SIG-M5 treated with dmso at 0.1 percent for 504 hours (cell line): ENCODE measurements at regions not wholly inside any gene's neighbourhood (a gene's known extent, or its start where the extent isn't known, plus 50 kb on each side); places are given as distances from the start of the nearest gene placed in this dataset.

Source experiments
- DNase-seq: peaks from one replicate; lab custom pipeline; 2025; ENCODE audit not compliant: unreplicated experiment; lab: John Stamatoyannopoulos, UW

DNA sequence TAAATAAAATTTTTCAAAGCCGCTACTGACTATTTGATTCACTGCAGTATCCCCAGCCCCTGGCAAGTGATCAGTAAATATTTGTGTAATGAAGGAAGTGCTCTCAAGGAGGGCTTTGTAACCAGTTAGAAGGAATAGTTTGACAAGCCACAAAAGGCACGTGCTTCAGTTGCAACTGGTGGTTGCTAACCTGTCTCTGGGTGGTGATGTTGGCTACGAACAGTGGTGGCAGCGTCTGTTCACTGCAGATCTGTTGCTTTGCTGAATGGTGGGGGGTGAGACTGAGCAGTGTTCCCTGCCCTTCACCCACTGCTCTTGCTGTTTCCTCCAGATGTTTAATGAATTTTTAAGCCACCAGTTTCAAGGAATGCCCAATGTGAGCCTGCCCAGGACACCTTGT lies 73.9 kb upstream of the SIX2 start:
- DNase-seq, result peak; percentile 16

DNA sequence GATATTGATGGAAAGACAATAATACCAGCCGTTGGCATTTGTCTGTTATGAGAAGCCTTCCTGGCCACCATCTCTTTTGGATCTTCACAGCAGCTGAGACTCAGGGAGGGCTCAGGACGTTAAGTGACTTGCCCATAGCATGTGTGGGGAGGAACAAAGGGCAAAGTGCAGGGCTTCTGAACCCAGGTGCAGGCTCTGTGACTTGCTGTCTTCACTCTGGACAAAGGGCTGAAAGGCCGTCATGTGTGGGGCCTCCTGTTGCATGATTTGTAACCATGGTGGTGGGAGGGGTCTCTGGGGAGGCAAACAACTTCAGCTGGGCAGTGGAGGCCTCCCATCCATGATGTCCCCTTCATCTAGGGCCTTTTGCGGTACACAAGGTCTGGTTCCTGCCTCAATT lies 65.5 kb upstream of the SIX2 start:
- DNase-seq, result no peak

DNA sequence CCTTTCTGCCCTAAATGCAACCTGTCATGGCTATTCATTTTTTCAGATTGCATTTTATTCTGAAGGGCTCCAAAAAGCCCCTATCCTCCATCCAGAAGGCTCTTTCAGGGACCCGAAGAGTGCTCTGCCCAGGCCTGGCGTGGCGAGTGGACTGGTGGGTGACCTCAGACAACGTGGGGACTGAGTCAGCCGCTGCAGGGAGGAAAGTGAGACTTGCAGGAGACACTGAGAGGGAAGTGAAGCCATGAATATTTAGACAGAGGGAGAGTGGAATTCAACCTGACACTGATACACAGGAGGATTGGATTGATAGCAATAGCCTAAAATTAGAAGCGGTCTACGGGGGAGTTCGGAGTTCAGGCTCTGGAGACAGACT lies 63.6 kb upstream of the SIX2 start:
- DNase-seq, result no peak

DNA sequence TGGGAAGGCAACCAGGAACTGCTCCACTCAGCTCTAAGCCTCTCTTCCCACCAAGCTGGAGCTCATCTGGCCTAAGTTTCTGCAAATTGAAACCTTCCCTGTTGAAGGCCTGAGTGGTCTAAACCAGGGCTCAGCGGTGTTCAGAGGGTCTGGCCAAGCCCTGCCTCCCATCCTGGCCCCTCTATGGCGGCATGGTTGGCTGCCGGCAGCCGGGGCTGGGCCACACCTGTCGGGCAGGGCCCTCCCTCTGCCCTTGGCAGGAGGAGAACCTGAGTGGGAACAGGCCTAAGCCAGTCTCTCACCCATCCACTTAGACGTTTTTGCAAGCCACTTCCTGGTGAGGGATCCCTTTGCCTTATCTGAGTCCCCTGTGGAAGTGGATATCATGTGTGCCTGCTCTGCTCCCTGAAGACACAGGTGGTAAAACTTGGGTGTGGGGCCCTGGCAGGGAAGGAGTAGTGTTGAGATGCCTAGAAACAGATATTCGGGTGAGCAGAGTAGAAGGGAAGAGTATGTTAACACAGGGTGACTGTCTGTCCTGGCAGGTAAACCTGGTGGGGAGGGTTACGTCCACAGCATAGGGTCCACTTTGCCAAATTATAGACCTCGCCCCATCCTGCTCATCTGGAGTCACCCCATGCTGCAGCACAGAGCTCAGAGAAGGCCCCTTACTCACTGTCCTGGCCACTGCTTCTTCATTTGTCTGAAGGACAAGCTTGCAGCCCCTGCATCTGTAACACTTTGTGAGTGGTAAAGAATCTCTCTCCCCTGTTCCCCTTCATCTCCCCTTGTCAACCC lies 63.0 kb upstream of the SIX2 start:
- DNase-seq, result no peak

DNA sequence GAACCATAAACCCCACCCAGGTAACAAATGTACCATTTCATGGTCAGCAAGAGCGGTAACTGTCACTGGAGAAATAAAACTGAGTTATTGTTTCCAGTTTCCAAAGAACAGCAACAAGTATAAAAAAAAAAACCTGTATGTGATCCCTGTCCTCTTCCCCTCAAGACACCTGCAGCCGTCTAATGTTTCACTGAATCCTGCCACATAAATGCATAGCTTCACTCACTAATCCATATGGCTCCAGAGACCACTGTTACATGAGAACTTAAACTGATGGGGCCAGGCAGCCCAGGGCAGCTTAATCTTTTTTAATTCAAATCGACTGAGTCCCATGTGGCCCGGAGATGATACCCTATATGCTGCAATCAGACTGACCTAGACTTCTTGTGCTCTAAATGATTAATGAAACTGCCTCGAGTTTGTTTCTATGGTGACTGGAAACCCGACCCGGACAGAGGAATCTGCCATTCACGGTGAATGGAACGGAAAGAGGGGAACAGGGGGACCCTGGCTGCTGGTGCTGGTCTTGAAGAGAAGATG lies 60.9 kb upstream of the SIX2 start:
- no peak for DNase-seq

DNA sequence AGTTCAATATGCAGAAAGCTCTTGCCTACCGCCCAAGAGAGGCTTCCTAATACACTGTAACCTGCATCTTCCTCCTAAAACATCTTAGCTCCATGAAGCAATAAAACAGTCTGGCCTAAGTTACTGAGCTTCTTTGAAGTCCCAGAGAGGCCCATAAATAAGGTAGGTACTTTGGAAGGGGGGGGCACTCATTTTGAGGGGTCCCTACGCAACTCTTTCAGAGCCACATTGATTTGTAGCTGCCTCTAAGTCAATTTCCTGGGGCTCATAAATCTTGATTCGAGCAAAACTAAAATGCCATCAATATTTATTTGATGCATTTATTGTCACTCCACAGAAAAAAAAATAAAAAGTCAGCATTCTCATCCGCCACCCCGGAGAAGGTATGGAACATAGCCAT lies 60.4 kb upstream of the SIX2 start:
- DNase-seq, result no peak

DNA sequence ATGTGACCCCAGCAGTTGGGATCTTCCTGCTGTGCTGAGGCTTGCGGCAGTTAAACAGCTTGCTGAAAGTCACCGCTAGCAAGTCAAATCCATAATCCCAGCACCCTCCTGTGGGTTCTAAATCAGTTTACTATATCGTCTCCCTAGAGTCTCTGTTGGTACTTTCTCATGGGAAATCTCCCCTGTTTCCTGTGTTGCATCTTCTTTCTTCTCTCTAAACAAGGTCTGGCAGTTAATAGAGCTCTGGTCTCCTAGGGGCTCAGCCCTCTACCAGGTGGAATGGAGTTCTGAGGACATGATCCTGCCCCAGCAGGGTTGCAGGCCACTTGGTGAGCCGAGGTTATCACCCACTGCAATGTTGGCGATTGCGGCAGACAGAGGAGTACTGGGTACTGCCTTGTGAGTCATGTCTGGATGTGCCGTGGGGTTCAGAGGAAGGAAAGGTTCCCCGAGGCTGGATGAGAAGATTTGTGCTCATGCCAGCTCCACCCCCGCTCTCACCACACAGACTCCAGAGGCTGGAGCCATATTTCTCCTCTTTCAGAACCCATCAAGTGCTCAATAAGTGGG lies 59.4 kb upstream of the SIX2 start:
- no peak for DNase-seq

DNA sequence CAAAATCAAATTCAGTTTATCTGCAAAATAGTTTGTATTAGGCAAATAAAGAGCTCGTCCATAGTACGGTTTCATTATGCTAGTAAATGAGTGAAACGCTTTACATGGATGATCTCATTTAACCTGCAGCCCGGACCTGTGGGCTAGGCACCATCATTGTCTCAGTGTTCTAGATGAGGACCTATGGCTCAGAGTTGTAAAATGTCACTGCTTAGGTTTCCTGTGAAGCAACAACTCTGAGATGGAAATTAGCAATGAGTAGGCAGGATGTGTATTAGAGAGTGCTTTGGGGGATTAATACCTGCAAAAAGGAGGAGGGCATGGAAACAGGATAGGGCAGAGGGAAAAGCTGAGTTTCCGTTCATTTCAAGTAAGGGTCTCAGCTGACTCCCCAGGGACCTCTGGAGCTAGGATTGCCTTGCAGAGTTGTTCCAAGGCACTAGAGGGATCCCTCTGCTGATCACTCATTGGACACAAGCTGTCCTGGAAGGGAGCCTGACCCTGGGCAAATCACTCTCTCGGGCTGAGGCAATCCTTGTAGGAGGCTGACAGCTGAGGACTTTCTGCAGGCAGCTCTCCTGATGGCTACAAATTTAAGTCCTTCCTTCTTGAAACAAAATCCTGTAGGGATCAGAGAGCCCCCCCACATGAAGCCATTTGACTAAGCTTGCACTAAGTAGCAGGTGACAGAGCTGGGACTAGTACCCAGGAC lies 58.8 kb upstream of the SIX2 start:
- no peak for DNase-seq
